SK-N-MC (cell line): ENCODE measurements at regions not wholly inside any gene's neighbourhood (a gene's known extent, or its start where the extent isn't known, plus 50 kb on each side); places are given as distances from the start of the nearest gene placed in this dataset.

Experiments
- EZH2 ChIP-seq: fragments of 200-600 bp; sonication (generic); IDR thresholded peaks from one replicate; pipeline ENCODE4 v1.6.1; 2017; ENCODE audit warnings: antibody characterized with exemption
- POLR2AphosphoS5 ChIP-seq: IDR thresholded peaks from 2 replicates; pipeline ENCODE4 v1.6.1; 2012; ENCODE audit warnings: mild to moderate bottlenecking, low read depth, low read length, borderline replicate concordance

DNA sequence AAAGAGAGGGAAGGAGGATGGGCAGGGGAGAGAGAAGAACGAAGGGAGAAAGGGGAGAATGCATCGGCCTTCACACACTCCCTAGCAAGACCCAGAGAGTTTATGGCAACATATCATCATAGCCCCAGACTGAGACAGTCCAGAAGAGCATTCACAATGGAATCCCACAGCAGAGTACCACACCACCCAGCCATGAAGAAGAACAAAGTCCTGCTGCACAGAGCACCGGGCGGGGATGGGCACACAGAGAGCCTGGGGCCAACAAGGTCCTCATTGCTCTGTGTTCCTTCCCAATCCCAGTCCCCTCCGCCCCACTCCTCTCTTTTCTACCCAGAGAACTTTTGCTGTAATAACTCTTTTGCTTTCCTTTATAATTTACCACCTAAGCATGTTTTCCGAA lies 118.1 kb upstream of the TMPRSS2 start:
- TF ChIP-seq POLR2AphosphoS5 (no peak), EZH2 (no peak)
